ENCODE measurements at regions not wholly inside any gene's neighbourhood (a gene's known extent, or its start where the extent isn't known, plus 50 kb on each side); places are given as distances from the start of the nearest gene placed in this dataset.

GRCh38 chr3:43215663-43216275 is 70.6 kb upstream of the SNRK start:
- TF ChIP-seq POLR2A (IDR thresholded peaks at IDR 0.05; ENCODE audit: low read depth, low read length), result no peak
- no peak for TF ChIP-seq CTCF (conservative IDR thresholded peaks at IDR 0.05; ENCODE audit: low read depth, low read length)
- TF ChIP-seq, protein P1, sequence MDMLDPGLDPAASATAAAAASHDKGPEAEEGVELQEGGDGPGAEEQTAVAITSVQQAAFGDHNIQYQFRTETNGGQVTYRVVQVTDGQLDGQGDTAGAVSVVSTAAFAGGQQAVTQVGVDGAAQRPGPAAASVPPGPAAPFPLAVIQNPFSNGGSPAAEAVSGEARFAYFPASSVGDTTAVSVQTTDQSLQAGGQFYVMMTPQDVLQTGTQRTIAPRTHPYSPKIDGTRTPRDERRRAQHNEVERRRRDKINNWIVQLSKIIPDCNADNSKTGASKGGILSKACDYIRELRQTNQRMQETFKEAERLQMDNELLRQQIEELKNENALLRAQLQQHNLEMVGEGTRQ (IDR thresholded peaks at IDR 0.05; ENCODE audit: low read depth, low read length), result no peak
- TF ChIP-seq CEBPB (IDR thresholded peaks at IDR 0.05; ENCODE audit: low read depth, low read length), result no peak
- TF ChIP-seq BHLHE40 (IDR thresholded peaks at IDR 0.05; ENCODE audit: low read depth, low read length), result no peak
- no peak for TF ChIP-seq CHD1 (IDR thresholded peaks at IDR 0.05; ENCODE audit: low read depth, low read length)

Data from IMR-90 (cell line).